Neural cell (in vitro differentiated cells): ENCODE measurements at regions not wholly inside any gene's neighbourhood (a gene's known extent, or its start where the extent isn't known, plus 50 kb on each side); places are given as distances from the start of the nearest gene placed in this dataset.

Experiments used
- EP300 ChIP-seq: fragments of 450-650 bp; conservative IDR thresholded peaks from 2 replicates; pipeline ENCODE4 v1.6.1; 2014; ENCODE audit warnings: antibody characterized with exemption, mild to moderate bottlenecking, moderate library complexity; ENCODE audit not compliant: poor library complexity, severe bottlenecking
- EZH2 ChIP-seq: fragments of 200-600, 300-800 bp; shearing (Covaris generic), sonication (generic); IDR thresholded peaks from 2 replicates; pipeline ENCODE4 v1.6.1; 2014; ENCODE audit warnings: antibody characterized with exemption, low read length, borderline replicate concordance, mild to moderate bottlenecking; ENCODE audit not compliant: insufficient read depth, poor library complexity, severe bottlenecking
- TF ChIP-seq, protein P1 (sequence below): fragments of 450-650 bp; IDR thresholded peaks from 2 replicates; pipeline ENCODE4 v1.5.1; 2014; ENCODE audit warnings: antibody characterized with exemption, mild to moderate bottlenecking, moderate library complexity; ENCODE audit not compliant: poor library complexity, severe bottlenecking

DNA sequence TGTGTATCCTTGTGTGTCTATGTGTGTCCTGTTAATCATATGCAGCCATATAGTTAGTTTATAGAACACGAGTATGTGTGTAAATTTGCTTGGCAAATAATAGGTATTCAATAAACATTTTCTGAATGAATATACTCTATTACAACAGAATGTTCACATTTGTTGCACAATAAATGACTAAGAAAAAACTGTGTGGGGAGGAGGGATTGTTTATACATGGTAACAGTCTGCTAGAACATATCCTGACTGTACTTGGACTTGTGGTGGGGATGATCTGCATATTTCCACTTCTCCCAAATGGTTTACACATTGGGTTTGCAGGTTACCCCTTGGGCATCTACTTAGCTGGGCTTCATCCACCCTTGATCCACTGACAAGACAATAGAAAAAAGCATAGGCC is 194.6 kb downstream of the INSC start:
- TF ChIP-seq, protein P1, sequence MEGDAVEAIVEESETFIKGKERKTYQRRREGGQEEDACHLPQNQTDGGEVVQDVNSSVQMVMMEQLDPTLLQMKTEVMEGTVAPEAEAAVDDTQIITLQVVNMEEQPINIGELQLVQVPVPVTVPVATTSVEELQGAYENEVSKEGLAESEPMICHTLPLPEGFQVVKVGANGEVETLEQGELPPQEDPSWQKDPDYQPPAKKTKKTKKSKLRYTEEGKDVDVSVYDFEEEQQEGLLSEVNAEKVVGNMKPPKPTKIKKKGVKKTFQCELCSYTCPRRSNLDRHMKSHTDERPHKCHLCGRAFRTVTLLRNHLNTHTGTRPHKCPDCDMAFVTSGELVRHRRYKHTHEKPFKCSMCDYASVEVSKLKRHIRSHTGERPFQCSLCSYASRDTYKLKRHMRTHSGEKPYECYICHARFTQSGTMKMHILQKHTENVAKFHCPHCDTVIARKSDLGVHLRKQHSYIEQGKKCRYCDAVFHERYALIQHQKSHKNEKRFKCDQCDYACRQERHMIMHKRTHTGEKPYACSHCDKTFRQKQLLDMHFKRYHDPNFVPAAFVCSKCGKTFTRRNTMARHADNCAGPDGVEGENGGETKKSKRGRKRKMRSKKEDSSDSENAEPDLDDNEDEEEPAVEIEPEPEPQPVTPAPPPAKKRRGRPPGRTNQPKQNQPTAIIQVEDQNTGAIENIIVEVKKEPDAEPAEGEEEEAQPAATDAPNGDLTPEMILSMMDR: no peak
- no peak for TF ChIP-seq EP300
- TF ChIP-seq EZH2: no peak
